Upper lobe of left lung (tissue), 6 donors: ENCODE measurements at regions not wholly inside any gene's neighbourhood (a gene's known extent, or its start where the extent isn't known, plus 50 kb on each side); places are given as distances from the start of the nearest gene placed in this dataset.

Experiments
- ATAC-seq, 2 donors: fragments of 200-7000 bp; cut with Tn5 transposase; one replicate each; pipeline ENCODE4 v1.9.1; 2022; ENCODE audit warnings: mild to moderate bottlenecking in 2 of 2, moderate library complexity in 2 of 2; ENCODE audit not compliant: low FRiP score in 2 of 2
- DNase-seq, 2 donors: peaks; one replicate each; pipeline ENCODE4 v3.0.0-alpha.2; 2019 to 2020
- H3K27ac ChIP-seq, 4 donors: fragments of 200-600 bp; sonication (generic); one replicate each; pipeline ENCODE4 v1.5.1; 2016 to 2019
- H3K27me3 ChIP-seq, 4 donors: fragments of 200-600 bp; sonication (generic); one replicate each; pipeline ENCODE4 v1.5.1; 2017 to 2019
- H3K36me3 ChIP-seq, 4 donors: fragments of 200-600 bp; sonication (generic); one replicate each; pipeline ENCODE4 v1.5.1; 2016 to 2019
- H3K4me1 ChIP-seq, 4 donors: fragments of 200-600 bp; sonication (generic); one replicate each; pipeline ENCODE4 v1.5.1; 2018 to 2019
- H3K4me3 ChIP-seq, 4 donors: fragments of 200-600 bp; sonication (generic); one replicate each; pipeline ENCODE4 v1.5.1; 2017 to 2019; ENCODE audit warnings: mild to moderate bottlenecking in 2 of 4, moderate library complexity in 1 of 4
- H3K9me3 ChIP-seq, 4 donors: fragments of 200-600 bp; sonication (generic); one replicate each; pipeline ENCODE4 v1.5.1; 2018 to 2019
- EP300 ChIP-seq, 4 donors: sonication (generic); formaldehyde crosslinking; IDR thresholded peaks; one replicate each; pipeline ENCODE4 v1.5.1; 2017; ENCODE audit warnings: antibody characterized with exemption in 4 of 4, control low read depth in 2 of 4
- POLR2A ChIP-seq, 4 donors: fragments of 450-650 bp; IDR thresholded peaks; one replicate each; pipeline ENCODE4 v1.5.1; 2016 to 2017; ENCODE audit warnings: antibody characterized with exemption in 4 of 4, mild to moderate bottlenecking in 2 of 4
- POLR2AphosphoS5 ChIP-seq, 2 donors: sonication (generic); formaldehyde crosslinking; IDR thresholded peaks; one replicate each; pipeline ENCODE4 v1.5.1; 2017; ENCODE audit warnings: antibody characterized with exemption in 2 of 2
- WGBS, 2 donors: methylation state at CpG; one replicate each; pipeline ENCODE4 v1.1.5; 2017 to 2018; 5-methylcytosine and 5-hydroxymethylcytosine counted together
- TF ChIP-seq, protein P1 (sequence below), 6 experiments: fragments of 450-650 bp in 4 of 6; fragments of 200-600 bp in 2 of 6; sonication (generic) in 2 of 6; IDR thresholded peaks; one replicate each; pipeline ENCODE4 v1.5.1; 2016 to 2019; ENCODE audit warnings: antibody characterized with exemption in 6 of 6
- donor health status: DM: no; HTN: no; CAD: no; lungs with moderate emphysema.
- donor health status: DM: no; HTN: yes; CAD: no; lungs with severe emphysema.

DNA sequence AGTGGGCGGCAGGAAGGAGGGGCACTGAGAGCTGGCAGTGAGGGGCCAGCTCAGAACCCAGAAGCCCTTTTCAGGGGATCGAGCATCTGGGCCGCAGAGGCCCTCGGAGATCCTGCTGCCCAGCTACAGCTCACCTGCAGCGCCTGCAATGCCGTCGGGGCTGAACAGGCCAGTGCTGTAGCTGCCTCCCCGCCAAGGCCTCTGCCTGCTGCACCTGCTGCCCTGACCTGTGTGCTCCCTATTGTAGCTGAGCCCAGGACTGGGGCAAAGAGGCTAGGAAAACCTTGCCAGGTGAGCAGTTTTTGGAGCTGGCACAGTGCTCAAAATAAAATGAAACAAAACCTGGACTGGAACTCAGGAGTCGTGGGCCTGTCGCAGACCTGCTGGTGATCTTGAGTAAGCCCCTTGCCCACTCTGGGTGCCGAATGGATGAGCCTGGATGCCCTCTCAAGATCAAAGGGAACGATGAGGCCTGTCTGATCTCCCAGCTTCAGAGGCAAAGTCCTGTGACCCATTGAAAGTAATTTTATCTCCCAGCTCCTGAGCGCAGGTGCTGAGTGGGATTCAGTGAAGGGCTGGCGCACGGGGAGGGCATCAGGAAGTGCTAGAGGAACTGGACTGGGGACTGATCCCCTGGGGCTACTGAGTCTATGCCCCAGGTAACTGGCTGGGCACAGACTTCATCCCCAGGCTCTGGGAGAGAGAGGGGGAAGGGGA, 154.6 kb downstream of the FOXD2 start:
- 84% methylated on average over 9 to 15 of the region's 15 CpGs for WGBS, 2 donors
- no peaks in the 10 kb centered on the region for H3K36me3 ChIP-seq
- no peaks in the 10 kb centered on the region for H3K9me3 ChIP-seq
- TF ChIP-seq POLR2AphosphoS5 (IDR thresholded peaks at IDR 0.05) (no peak), EP300 (IDR thresholded peaks at IDR 0.05) (no peak), POLR2A (IDR thresholded peaks at IDR 0.05) (no peak)
- TF ChIP-seq, protein P1, sequence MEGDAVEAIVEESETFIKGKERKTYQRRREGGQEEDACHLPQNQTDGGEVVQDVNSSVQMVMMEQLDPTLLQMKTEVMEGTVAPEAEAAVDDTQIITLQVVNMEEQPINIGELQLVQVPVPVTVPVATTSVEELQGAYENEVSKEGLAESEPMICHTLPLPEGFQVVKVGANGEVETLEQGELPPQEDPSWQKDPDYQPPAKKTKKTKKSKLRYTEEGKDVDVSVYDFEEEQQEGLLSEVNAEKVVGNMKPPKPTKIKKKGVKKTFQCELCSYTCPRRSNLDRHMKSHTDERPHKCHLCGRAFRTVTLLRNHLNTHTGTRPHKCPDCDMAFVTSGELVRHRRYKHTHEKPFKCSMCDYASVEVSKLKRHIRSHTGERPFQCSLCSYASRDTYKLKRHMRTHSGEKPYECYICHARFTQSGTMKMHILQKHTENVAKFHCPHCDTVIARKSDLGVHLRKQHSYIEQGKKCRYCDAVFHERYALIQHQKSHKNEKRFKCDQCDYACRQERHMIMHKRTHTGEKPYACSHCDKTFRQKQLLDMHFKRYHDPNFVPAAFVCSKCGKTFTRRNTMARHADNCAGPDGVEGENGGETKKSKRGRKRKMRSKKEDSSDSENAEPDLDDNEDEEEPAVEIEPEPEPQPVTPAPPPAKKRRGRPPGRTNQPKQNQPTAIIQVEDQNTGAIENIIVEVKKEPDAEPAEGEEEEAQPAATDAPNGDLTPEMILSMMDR (IDR thresholded peaks at IDR 0.05): no peak
- no peak overlapping the region for H3K27ac ChIP-seq
- H3K4me3 ChIP-seq: peak overlapping the region in 1 of 4 donors; percentile 22
- DNase-seq: no peak
- peaks cover 0 to 7% (median 3%) of the 10 kb centered on the region in 4 donors for H3K27me3 ChIP-seq
- peaks cover 5 to 18% (median 15%) of the 10 kb centered on the region in 4 donors for H3K4me1 ChIP-seq
- no peak for ATAC-seq

DNA sequence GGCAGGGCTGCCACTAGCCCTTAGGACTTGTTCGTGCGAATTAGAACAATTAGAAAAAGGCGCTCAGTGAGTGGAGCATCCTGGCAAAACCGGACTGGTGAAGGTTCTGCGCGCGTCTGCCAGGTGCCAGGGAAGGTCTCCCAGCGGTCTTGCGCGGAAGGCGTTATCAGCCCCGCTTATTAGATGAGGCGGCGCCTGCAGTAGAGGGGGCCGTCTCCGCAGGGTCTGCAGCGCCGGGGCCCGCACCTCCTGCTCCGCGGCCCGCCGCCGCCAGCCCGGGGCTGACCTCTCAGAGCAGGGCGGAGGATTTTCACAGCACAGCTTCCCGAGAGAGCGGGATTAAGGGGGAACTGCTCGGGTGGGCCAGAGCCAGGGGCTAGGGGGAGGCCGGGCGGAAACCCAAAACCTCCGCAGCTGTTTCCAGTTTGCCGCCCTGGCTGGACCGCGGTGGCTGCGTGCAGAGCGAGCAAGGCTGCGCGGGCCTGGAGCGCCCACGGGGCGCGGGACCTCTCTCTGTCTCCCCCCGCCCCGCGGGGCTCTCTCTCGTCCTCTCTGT, 155.2 kb downstream of the FOXD2 start:
- TF ChIP-seq POLR2A (IDR thresholded peaks at IDR 0.05): no peak
- no peak for TF ChIP-seq EP300 (IDR thresholded peaks at IDR 0.05)
- TF ChIP-seq POLR2AphosphoS5 (IDR thresholded peaks at IDR 0.05): no peak
- TF ChIP-seq, protein P1 (IDR thresholded peaks at IDR 0.05): no peak
- Histone ChIP-seq H3K9me3 (no peaks in the 10 kb centered on the region), H3K36me3 (no peaks in the 10 kb centered on the region), H3K27me3 (peaks cover 0 to 7% (median 3%) of the 10 kb centered on the region in 4 donors), H3K4me1 (peaks cover 5 to 18% (median 14%) of the 10 kb centered on the region in 4 donors), H3K27ac (no peak overlapping the region), H3K4me3 (peak overlapping the region in 2 of 4 donors; percentile 22 to 25)
- WGBS, 2 donors: 12 to 42% methylated on average over 4 to 47 of the region's 47 CpGs
- DNase-seq (peak in 1 of 2 donors; percentile 79), ATAC-seq (no peak)

DNA sequence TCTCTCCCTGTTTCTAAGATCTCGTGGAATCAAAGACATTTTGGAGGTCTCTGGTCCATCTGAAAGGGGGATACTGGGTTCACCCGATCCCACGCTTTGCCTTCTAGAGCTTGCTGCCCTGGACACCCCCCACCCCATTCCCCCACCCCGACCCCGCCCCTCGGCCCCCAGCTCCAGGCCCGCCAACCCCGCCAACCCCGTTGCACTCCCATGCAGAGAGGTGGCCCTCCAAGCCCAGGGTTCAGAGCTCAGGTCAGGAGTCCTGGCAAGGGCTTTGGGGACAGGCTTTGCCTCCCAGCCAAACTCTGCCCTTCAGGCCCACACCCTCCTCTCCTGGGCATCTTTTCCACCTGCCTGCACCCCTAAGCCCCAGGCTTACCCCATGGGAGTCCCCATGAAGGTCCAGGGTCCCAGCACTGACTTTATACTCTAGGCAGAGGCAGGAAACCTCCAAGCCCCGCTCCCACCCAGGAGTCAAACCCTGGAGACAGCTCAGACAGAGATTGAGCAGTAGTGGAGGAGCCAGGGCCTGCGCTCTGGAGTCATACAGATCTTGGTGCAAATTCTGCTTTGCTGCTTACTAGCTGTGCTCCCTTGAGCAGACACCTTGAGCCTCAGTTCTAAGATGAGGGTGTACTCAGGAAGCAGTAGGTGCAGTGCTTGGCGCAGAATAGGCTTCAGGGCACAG, 155.9 kb downstream of the FOXD2 start:
- Histone ChIP-seq H3K36me3 (no peaks in the 10 kb centered on the region), H3K9me3 (no peaks in the 10 kb centered on the region), H3K27ac (no peak overlapping the region), H3K27me3 (peaks cover 0 to 7% (median 3%) of the 10 kb centered on the region in 4 donors), H3K4me1 (peaks cover 4 to 16% (median 11%) of the 10 kb centered on the region in 4 donors), H3K4me3 (peak overlapping the region in 1 of 4 donors; percentile 25)
- TF ChIP-seq EP300 (IDR thresholded peaks at IDR 0.05) (no peak), POLR2A (IDR thresholded peaks at IDR 0.05) (no peak), POLR2AphosphoS5 (IDR thresholded peaks at IDR 0.05) (no peak)
- TF ChIP-seq, protein P1 (IDR thresholded peaks at IDR 0.05): no peak
- ATAC-seq (no peak), DNase-seq (no peak)
- 46 to 54% methylated on average over 4 to 12 of the region's 12 CpGs for WGBS, 2 donors

DNA sequence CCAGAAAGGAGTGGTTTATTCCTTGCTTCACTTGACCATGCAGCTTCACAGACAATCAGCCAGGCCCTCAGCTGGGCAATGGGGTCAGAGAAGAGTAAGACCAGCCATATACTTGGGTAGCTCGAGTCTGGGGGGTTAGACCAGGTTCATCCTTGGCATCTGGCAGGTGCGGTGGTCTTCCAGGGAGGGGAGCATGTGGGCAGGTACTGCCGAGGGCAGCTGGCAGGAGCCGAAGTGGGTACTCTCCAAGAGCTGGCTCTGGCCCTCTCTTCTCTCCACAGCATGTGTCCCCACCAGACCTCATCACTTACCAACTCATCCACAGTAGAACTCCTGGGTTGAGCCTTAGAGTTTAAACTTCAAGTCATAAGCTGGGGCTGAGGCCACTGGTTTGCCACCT, 156.8 kb downstream of the FOXD2 start:
- no peak for DNase-seq
- H3K36me3 ChIP-seq: no peaks in the 10 kb centered on the region
- ATAC-seq: no peak
- no peak overlapping the region for H3K4me3 ChIP-seq
- peaks cover 0 to 8% (median under 1%) of the 10 kb centered on the region in 4 donors for H3K9me3 ChIP-seq
- TF ChIP-seq POLR2AphosphoS5 (IDR thresholded peaks at IDR 0.05): no peak
- TF ChIP-seq POLR2A (IDR thresholded peaks at IDR 0.05): no peak
- TF ChIP-seq, protein P1 (IDR thresholded peaks at IDR 0.05): no peak
- no peak for TF ChIP-seq EP300 (IDR thresholded peaks at IDR 0.05)
- peaks cover 0 to 7% (median 3%) of the 10 kb centered on the region in 4 donors for H3K27me3 ChIP-seq
- no peak overlapping the region for H3K27ac ChIP-seq
- WGBS, 2 donors: 93 to 96% methylated on average over 4 of the region's 4 CpGs
- peaks cover 0 to 13% (median 8%) of the 10 kb centered on the region in 4 donors for H3K4me1 ChIP-seq
